ENCODE measurements at regions not wholly inside any gene's neighbourhood (a gene's known extent, or its start where the extent isn't known, plus 50 kb on each side); places are given as distances from the start of the nearest gene placed in this dataset.
"Not testable (repeated sequence)": the region's sequence is repeated elsewhere in the genome, so short reads cannot be mapped to it uniquely, and the experiment has no call there.

DNA sequence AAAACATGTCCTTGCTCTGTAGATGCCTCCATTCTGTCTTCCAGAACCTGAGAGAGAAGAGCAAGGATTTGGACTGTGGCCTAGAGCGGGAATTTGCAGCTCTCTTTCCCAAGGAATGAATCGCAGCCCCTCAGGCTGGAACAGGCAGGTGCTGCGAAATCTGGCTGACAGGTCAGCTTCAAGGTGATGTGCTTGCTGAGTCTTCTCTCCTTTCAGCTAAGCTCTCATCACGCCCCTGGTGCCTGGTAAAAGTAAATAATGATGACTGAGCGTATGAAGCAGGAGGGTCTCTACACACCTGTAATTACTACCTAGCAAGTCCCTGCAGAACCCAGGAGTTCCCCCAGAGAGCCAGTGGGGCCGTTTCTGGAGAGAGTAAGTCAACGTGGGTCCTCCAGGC, 204.3 kb upstream of the IRF2BP2 start:
- H3K9me3 Mint-ChIP-seq (ENCODE audit: unreplicated experiment); H3K27me3 Mint-ChIP-seq (ENCODE audit: insufficient read depth, unreplicated experiment); DNase-seq (ENCODE audit: unreplicated experiment); H3K27ac Mint-ChIP-seq (ENCODE audit: low read depth, unreplicated experiment); intact Hi-C loops (cut with micrococcal nuclease); H3K4me1 Mint-ChIP-seq (ENCODE audit: insufficient read depth, unreplicated experiment); H3K36me3 Mint-ChIP-seq (ENCODE audit: insufficient read depth, unreplicated experiment); POLR2A ChIA-PET; H3K4me3 Mint-ChIP-seq (ENCODE audit: unreplicated experiment); BruUV-seq (replicated peaks); CTCF ChIA-PET: not testable (repeated sequence)

DNA sequence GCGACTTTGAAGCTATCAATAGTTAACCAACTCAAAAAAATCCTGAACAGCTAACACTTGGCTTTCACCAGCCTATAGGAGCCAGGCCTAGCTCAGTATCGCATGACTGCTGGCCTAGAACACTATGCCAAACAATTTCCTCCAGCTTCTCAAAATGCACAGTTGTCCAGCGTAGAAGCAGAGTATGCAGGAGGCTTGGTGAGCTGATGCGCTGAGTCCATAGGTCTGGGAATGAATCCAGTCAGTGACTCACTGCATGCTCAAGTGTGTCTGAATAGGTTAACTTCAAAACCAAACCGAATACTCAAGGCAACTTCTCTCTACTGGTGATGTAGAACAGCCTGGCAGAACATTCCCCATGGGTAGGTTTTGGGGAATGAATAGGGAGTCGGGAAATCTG, 201.8 kb upstream of the IRF2BP2 start:
- POLR2A ChIA-PET; H3K9me3 Mint-ChIP-seq (ENCODE audit: unreplicated experiment); H3K27me3 Mint-ChIP-seq (ENCODE audit: insufficient read depth, unreplicated experiment); H3K36me3 Mint-ChIP-seq (ENCODE audit: insufficient read depth, unreplicated experiment); CTCF ChIA-PET; H3K4me3 Mint-ChIP-seq (ENCODE audit: unreplicated experiment); H3K4me1 Mint-ChIP-seq (ENCODE audit: insufficient read depth, unreplicated experiment); H3K27ac Mint-ChIP-seq (ENCODE audit: low read depth, unreplicated experiment); intact Hi-C loops (cut with micrococcal nuclease); BruUV-seq (replicated peaks): not testable (repeated sequence)
- peak; percentile 93 for DNase-seq (ENCODE audit: unreplicated experiment)

DNA sequence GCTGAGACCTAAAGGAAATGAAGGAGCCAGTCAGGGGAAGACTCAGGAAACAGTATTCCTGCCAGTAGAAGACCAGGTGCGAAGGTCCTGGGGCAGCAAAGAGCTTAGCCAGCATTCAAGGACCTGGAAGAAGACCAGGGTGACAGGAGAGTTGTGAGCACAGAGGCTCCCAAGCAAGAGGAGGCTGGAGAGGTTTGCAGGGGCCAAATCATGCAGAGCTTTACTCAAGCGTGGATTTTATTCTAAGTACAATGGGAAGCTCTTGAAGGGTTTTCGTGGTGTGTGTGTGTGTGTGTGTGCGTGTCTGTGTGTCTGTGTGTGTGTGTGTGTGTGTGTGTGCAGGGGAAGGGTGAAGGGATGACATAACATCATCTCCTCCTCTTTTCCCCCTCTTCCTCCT, 200.7 kb upstream of the IRF2BP2 start:
- H3K9me3 Mint-ChIP-seq (ENCODE audit: unreplicated experiment); H3K36me3 Mint-ChIP-seq (ENCODE audit: insufficient read depth, unreplicated experiment); H3K4me1 Mint-ChIP-seq (ENCODE audit: insufficient read depth, unreplicated experiment); H3K27ac Mint-ChIP-seq (ENCODE audit: low read depth, unreplicated experiment); H3K4me3 Mint-ChIP-seq (ENCODE audit: unreplicated experiment); intact Hi-C loops (cut with micrococcal nuclease); BruUV-seq (replicated peaks); POLR2A ChIA-PET; DNase-seq (ENCODE audit: unreplicated experiment); H3K27me3 Mint-ChIP-seq (ENCODE audit: insufficient read depth, unreplicated experiment); CTCF ChIA-PET: not testable (repeated sequence)

DNA sequence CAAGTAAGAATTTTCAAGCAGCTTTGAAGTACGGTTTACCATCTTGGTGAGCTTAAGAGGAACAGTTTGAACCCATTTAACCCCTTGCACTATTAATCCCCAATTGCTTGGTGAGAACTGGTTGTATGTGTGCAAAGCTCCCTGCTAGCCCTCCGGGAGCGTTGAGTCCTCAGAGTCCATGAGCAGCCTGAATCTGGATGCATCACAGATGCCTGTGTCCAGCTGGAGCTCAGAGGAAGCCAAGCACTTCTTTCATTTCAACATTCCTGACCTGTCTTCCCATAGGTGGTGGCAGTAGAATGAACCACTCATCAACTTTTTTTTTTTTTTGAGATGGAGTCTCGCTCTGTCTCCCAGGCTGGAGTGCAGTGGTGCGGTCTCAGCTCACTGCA, 199.9 kb upstream of the IRF2BP2 start:
- BruUV-seq (replicated peaks); H3K27me3 Mint-ChIP-seq (ENCODE audit: insufficient read depth, unreplicated experiment); intact Hi-C loops (cut with micrococcal nuclease); CTCF ChIA-PET; POLR2A ChIA-PET; H3K9me3 Mint-ChIP-seq (ENCODE audit: unreplicated experiment); H3K27ac Mint-ChIP-seq (ENCODE audit: low read depth, unreplicated experiment); H3K4me1 Mint-ChIP-seq (ENCODE audit: insufficient read depth, unreplicated experiment); H3K4me3 Mint-ChIP-seq (ENCODE audit: unreplicated experiment); DNase-seq (ENCODE audit: unreplicated experiment); H3K36me3 Mint-ChIP-seq (ENCODE audit: insufficient read depth, unreplicated experiment): not testable (repeated sequence)

DNA sequence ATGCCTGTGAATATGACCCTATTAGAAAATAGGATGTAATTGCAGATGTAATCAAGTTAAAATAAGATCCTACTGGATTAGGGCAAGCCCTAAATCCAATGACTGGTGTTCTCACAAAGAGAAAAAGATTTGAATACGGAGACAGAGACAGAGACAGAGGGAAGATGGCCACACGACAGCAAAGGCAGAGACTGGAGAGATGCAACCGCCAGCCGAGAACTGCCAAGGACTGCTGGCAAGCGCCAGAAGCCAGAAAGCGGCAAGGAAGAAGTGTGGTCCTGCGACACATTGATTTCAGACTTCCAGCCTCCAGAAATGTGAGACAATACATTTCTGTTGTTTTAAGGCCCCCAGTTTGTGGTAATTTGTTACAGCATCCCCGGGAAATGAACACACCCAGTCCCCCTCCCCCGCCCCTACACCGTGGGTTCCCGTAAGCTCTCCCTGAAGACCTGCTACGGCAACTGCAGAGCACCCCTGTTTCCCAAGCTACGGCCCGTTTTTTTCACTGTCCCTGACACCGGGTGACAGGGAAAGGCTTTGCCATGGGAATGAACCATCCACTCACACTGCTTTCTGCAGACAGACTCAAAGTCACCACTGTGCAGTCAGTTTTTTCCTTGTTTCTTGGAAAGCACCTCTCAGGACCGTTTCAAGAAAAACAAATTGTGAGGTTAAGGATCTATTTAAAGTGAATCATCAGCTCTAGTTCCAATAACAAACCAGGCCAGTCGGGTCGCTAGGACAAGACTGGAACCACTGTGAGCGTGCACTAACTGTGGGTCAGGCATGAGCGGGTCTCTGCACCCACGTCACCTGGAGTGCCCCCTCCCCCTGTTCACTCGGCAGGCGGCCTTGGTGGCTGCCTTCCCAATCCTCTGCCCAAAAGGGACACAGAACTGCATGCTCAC, 199.2 kb upstream of the IRF2BP2 start:
- H3K27me3 Mint-ChIP-seq (ENCODE audit: insufficient read depth, unreplicated experiment); H3K4me3 Mint-ChIP-seq (ENCODE audit: unreplicated experiment); CTCF ChIA-PET; BruUV-seq (replicated peaks); H3K36me3 Mint-ChIP-seq (ENCODE audit: insufficient read depth, unreplicated experiment); POLR2A ChIA-PET; H3K9me3 Mint-ChIP-seq (ENCODE audit: unreplicated experiment); H3K27ac Mint-ChIP-seq (ENCODE audit: low read depth, unreplicated experiment); H3K4me1 Mint-ChIP-seq (ENCODE audit: insufficient read depth, unreplicated experiment); intact Hi-C loops (cut with micrococcal nuclease): not testable (repeated sequence)
- DNase-seq (ENCODE audit: unreplicated experiment), result peak; percentile 51

DNA sequence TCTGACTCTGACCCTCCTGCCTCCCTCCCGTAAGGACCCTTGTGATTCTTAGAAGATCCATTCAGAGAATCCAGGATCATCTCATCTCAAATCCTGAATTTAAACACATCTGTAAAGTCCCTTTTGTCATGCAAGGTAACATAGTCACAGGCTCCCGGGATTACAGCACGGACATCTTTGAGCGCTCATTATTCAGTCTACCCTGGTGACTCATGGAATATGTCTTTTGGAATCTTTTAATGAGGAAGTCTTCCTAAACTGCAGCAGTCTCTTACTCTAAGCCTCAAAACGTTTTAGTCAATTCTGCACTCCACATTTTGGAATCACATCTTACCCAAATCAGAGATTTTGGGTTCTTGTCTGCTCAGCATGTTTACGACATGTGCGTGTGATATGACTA, 198.5 kb upstream of the IRF2BP2 start:
- H3K36me3 Mint-ChIP-seq (ENCODE audit: insufficient read depth, unreplicated experiment); H3K4me3 Mint-ChIP-seq (ENCODE audit: unreplicated experiment); BruUV-seq (replicated peaks); DNase-seq (ENCODE audit: unreplicated experiment); H3K4me1 Mint-ChIP-seq (ENCODE audit: insufficient read depth, unreplicated experiment); POLR2A ChIA-PET; H3K27ac Mint-ChIP-seq (ENCODE audit: low read depth, unreplicated experiment); H3K9me3 Mint-ChIP-seq (ENCODE audit: unreplicated experiment); CTCF ChIA-PET; intact Hi-C loops (cut with micrococcal nuclease); H3K27me3 Mint-ChIP-seq (ENCODE audit: insufficient read depth, unreplicated experiment): not testable (repeated sequence)

DNA sequence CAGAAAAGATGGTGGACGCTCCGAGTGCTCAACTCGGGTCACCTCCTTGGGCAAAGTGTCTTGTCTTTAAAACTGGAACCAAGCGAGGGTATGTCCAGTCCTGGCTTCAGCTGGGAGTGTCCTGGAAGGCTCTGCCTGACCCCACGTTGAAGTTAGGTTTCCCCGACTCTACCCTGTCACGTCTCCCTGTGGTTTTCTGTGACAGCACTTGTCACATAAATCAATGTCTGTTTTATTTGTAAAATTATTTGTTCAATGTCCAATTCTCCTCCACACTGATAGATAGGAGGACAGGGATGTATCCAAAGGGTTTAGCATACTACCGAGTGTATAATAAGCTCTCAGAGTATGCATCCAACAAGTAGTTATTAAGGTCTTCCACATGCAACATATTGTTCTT, 197.7 kb upstream of the IRF2BP2 start:
- H3K27me3 Mint-ChIP-seq (ENCODE audit: insufficient read depth, unreplicated experiment); DNase-seq (ENCODE audit: unreplicated experiment); H3K4me3 Mint-ChIP-seq (ENCODE audit: unreplicated experiment); H3K4me1 Mint-ChIP-seq (ENCODE audit: insufficient read depth, unreplicated experiment); H3K27ac Mint-ChIP-seq (ENCODE audit: low read depth, unreplicated experiment); BruUV-seq (replicated peaks); intact Hi-C loops (cut with micrococcal nuclease); H3K9me3 Mint-ChIP-seq (ENCODE audit: unreplicated experiment); POLR2A ChIA-PET; CTCF ChIA-PET; H3K36me3 Mint-ChIP-seq (ENCODE audit: insufficient read depth, unreplicated experiment): not testable (repeated sequence)

DNA sequence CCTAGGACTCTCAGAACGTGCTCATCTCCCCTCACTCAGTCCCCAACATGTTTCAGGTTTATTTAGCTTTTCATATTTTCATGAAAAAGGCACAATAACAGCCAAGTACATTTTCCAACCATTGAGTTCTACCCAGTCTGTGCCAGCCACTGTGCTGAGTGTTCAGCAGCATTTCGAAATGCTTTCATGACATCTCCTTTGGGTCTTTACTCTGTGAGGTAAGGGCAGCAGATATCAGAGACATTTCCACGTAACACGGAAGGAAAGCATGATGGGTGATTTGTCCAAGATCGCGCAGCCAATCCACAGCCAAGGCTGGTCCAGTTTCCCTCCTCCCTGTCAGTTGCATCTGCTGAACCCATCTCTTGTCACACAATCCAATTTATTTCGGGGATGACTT, 192.6 kb upstream of the IRF2BP2 start:
- BruUV-seq (replicated peaks); H3K9me3 Mint-ChIP-seq (ENCODE audit: unreplicated experiment); H3K4me3 Mint-ChIP-seq (ENCODE audit: unreplicated experiment); H3K36me3 Mint-ChIP-seq (ENCODE audit: insufficient read depth, unreplicated experiment); CTCF ChIA-PET; H3K27ac Mint-ChIP-seq (ENCODE audit: low read depth, unreplicated experiment); intact Hi-C loops (cut with micrococcal nuclease); DNase-seq (ENCODE audit: unreplicated experiment); H3K27me3 Mint-ChIP-seq (ENCODE audit: insufficient read depth, unreplicated experiment); POLR2A ChIA-PET: not testable (repeated sequence)
- H3K4me1 Mint-ChIP-seq (ENCODE audit: insufficient read depth, unreplicated experiment), result peaks cover 24% of the 10 kb centered on the region

DNA sequence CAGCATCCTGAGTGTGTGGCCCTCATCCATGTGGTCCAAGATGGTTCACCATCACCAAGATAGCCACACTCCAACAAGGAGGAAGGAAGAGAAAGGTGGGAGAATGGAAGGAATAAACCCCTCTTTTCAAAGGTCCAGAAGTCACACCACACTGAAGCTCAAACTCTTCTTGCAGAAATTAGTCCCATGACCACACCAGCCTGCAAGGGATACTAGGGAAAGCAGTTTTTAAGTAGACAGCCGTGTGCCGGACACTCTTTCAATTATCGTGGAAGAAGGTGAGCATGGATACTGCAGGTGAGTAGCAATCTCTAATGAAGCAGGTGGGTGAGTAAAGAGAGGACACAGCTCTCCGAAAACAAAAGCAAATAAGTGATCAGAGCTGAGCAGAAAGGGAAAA, 191.7 kb upstream of the IRF2BP2 start:
- peaks cover 24% of the 10 kb centered on the region for H3K4me1 Mint-ChIP-seq (ENCODE audit: insufficient read depth, unreplicated experiment)

DNA sequence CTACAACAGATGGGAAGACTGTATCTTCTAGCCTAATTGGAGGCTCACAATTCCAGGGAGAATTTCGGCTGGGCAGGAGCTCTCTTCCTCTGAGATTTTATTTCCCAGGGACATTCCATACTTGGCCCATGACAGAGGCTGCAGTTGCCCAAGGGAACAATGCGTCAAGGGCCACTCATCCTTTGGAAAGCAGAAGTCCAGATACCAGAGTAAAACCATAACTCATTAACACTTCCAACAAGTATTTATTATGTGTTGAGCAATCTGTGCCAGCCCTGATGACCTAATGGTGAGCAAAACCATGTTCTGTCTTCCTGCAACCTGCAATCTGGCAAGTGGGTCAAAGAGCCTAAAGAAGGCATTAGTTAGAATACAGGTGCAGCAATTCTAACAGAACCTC, 191.2 kb upstream of the IRF2BP2 start:
- not testable (repeated sequence) for H3K36me3 Mint-ChIP-seq (ENCODE audit: insufficient read depth, unreplicated experiment)

More for the DNA sequence above, 191.7 kb upstream of the IRF2BP2 start:
- H3K27ac Mint-ChIP-seq (ENCODE audit: low read depth, unreplicated experiment); H3K27me3 Mint-ChIP-seq (ENCODE audit: insufficient read depth, unreplicated experiment); intact Hi-C loops (cut with micrococcal nuclease); CTCF ChIA-PET; H3K36me3 Mint-ChIP-seq (ENCODE audit: insufficient read depth, unreplicated experiment); BruUV-seq (replicated peaks); H3K4me3 Mint-ChIP-seq (ENCODE audit: unreplicated experiment); POLR2A ChIA-PET; DNase-seq (ENCODE audit: unreplicated experiment); H3K9me3 Mint-ChIP-seq (ENCODE audit: unreplicated experiment): not testable (repeated sequence)

More for the DNA sequence above, 191.2 kb upstream of the IRF2BP2 start:
- intact Hi-C loops (cut with micrococcal nuclease); H3K27ac Mint-ChIP-seq (ENCODE audit: low read depth, unreplicated experiment); H3K4me3 Mint-ChIP-seq (ENCODE audit: unreplicated experiment); BruUV-seq (replicated peaks); POLR2A ChIA-PET; H3K27me3 Mint-ChIP-seq (ENCODE audit: insufficient read depth, unreplicated experiment); H3K9me3 Mint-ChIP-seq (ENCODE audit: unreplicated experiment); DNase-seq (ENCODE audit: unreplicated experiment); CTCF ChIA-PET: not testable (repeated sequence)
- peaks cover 24% of the 10 kb centered on the region for H3K4me1 Mint-ChIP-seq (ENCODE audit: insufficient read depth, unreplicated experiment)
